ENCODE measurements at regions not wholly inside any gene's neighbourhood (a gene's known extent, or its start where the extent isn't known, plus 50 kb on each side); places are given as distances from the start of the nearest gene placed in this dataset.

DNA sequence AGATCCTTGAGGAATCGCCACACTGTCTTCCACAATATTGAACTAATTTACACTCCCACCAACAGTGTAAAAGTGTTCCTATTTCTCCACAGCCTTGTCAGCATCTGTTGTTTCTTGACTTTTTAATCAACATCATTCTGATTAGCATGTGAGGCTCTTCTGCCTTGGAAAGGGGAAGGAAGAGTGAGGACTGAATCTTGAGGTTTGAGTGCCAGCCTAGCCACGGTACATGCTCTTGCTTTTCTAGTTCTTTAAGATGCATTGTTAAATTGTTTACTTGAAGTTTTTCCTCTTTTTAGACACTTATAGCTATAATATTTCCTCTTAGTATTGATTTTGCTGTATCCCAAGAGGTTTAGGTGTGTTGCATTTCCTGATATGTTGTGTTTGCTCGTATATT, 596.1 kb downstream of the OTOL1 start:
- in situ Hi-C loops (cut with HindIII; ENCODE audit: low sequenced_read_pairs) = no loop called here
- DNase-seq (ENCODE audit: low read depth) = no peak
- no peak overlapping the region for H3K4me3 ChIP-seq (ENCODE audit: low read depth, low read length)
- TF ChIP-seq, protein P1, sequence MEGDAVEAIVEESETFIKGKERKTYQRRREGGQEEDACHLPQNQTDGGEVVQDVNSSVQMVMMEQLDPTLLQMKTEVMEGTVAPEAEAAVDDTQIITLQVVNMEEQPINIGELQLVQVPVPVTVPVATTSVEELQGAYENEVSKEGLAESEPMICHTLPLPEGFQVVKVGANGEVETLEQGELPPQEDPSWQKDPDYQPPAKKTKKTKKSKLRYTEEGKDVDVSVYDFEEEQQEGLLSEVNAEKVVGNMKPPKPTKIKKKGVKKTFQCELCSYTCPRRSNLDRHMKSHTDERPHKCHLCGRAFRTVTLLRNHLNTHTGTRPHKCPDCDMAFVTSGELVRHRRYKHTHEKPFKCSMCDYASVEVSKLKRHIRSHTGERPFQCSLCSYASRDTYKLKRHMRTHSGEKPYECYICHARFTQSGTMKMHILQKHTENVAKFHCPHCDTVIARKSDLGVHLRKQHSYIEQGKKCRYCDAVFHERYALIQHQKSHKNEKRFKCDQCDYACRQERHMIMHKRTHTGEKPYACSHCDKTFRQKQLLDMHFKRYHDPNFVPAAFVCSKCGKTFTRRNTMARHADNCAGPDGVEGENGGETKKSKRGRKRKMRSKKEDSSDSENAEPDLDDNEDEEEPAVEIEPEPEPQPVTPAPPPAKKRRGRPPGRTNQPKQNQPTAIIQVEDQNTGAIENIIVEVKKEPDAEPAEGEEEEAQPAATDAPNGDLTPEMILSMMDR (IDR thresholded peaks at IDR 0.05; ENCODE audit: low read depth, low read length, missing control alignments) = no peak

GRCh38 chr3:162094301-162094700, 597.7 kb downstream of the OTOL1 start:
- no peak for DNase-seq (ENCODE audit: low read depth)
- H3K4me3 ChIP-seq (ENCODE audit: low read depth, low read length) = no peak overlapping the region
- TF ChIP-seq, protein P1 (IDR thresholded peaks at IDR 0.05; ENCODE audit: low read depth, low read length, missing control alignments) = no peak
- in situ Hi-C loops (cut with HindIII; ENCODE audit: low sequenced_read_pairs) = no loop called here

DNA sequence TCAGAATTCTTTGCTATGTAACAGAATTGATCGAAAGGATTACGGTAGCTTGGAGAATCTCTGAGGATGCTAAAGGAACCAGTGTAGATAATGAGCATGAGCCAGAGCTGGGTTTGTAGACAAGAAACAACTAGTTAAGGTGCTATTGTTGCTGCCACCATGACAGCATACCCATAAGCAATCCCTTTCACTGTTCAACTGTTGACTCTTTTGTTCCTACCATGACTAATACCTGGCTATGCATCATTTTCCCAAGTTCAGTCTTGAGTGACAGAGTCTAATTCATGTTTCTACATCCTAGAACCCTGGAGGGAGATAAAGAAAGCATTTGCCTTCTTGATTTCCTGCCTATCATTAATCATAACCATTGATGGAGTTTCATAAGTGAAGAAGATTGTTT, 600.3 kb downstream of the OTOL1 start:
- in situ Hi-C loops (cut with HindIII; ENCODE audit: low sequenced_read_pairs) = no loop called here
- DNase-seq (ENCODE audit: low read depth) = no peak
- TF ChIP-seq, protein P1 (IDR thresholded peaks at IDR 0.05; ENCODE audit: low read depth, low read length, missing control alignments) = no peak
- H3K4me3 ChIP-seq (ENCODE audit: low read depth, low read length) = no peak overlapping the region

DNA sequence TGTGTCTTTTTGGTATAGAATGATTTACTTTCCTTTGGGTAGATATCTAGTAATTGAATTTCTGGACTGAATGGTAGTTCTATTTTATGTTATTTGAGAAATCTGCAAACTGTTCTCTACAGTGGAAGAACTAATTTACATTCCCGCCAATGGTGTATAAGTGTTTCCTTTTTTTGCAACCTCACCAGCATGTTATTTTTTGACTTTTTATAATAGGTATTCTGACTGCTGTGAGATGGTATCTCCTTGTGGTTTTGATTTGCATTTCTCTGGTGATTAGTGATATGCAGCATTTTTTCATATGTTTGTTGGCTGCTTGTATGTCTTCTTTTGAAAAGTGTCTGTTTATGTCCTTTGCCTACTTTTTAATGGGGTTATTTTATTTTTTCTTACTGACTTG, 607.2 kb downstream of the OTOL1 start:
- in situ Hi-C loops (cut with HindIII; ENCODE audit: low sequenced_read_pairs) = no loop called here
- no peak for DNase-seq (ENCODE audit: low read depth)
- no peak overlapping the region for H3K4me3 ChIP-seq (ENCODE audit: low read depth, low read length)
- TF ChIP-seq, protein P1 (IDR thresholded peaks at IDR 0.05; ENCODE audit: low read depth, low read length, missing control alignments) = no peak

DNA sequence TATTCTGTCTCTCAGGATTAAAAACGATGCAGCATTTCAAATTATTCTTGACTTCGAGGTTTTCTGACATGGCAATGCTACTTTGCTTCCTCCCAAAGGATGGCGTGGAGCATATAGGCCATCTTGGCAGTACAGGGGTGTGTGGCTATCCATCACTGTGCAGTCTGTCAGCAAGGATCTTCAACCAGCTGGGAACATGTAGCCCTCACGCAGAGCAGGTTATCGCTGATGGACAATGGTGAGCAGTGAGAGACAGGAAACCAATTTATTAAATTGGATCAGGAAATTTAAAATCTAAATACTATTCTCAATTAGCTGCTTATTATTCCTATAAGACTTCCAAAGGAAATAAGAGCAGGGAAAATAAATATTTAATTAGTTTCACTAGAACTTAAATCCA, 615.3 kb downstream of the OTOL1 start:
- TF ChIP-seq, protein P1 (IDR thresholded peaks at IDR 0.05; ENCODE audit: low read depth, low read length, missing control alignments) = no peak
- in situ Hi-C loops (cut with HindIII; ENCODE audit: low sequenced_read_pairs) = no loop called here
- DNase-seq (ENCODE audit: low read depth) = no peak
- no peak overlapping the region for H3K4me3 ChIP-seq (ENCODE audit: low read depth, low read length)

DNA sequence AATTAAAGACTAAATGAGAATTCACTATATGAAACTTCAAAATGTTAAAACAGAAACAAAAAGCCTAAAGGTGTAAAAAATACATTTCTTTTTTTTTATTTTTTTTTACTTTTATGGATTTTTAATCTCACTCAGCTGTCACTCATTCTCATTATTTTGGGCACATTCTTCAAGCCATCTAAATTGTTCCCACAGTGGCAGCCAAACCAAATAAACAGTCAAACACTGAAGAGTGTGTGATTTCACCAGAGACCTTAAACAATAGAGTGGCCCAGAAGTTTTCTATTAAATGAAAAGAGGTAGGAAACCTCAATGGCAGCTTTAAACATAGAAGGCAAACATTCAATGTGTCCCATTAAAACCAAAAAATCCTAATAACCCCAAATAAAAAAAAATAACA, 616.1 kb downstream of the OTOL1 start:
- TF ChIP-seq, protein P1 (IDR thresholded peaks at IDR 0.05; ENCODE audit: low read depth, low read length, missing control alignments) = no peak
- in situ Hi-C loops (cut with HindIII; ENCODE audit: low sequenced_read_pairs) = no loop called here
- no peak overlapping the region for H3K4me3 ChIP-seq (ENCODE audit: low read depth, low read length)
- no peak for DNase-seq (ENCODE audit: low read depth)

GRCh38 chr3:162117961-162118360, 621.4 kb downstream of the OTOL1 start:
- no peak for DNase-seq (ENCODE audit: low read depth)
- in situ Hi-C loops (cut with HindIII; ENCODE audit: low sequenced_read_pairs) = no loop called here
- TF ChIP-seq, protein P1 (IDR thresholded peaks at IDR 0.05; ENCODE audit: low read depth, low read length, missing control alignments) = no peak
- H3K4me3 ChIP-seq (ENCODE audit: low read depth, low read length) = no peak overlapping the region
